Ishikawa (cell line): ENCODE measurements at regions not wholly inside any gene's neighbourhood (a gene's known extent, or its start where the extent isn't known, plus 50 kb on each side); places are given as distances from the start of the nearest gene placed in this dataset.
A peak's percentile ranks its signal among the peaks of the same experiment; 100 is the strongest.

Experiments
- CEBPB ChIP-seq: IDR thresholded peaks from 2 replicates; pipeline ENCODE4 v1.6.1; 2012
- CREB1 ChIP-seq: IDR thresholded peaks from 2 replicates; pipeline ENCODE4 v1.6.1; 2012; ENCODE audit warnings: low read depth
- EGR1 ChIP-seq: IDR thresholded peaks from 2 replicates; pipeline ENCODE4 v1.6.1; 2012
- EP300 ChIP-seq: IDR thresholded peaks from 2 replicates; pipeline ENCODE4 v1.6.1; 2012; ENCODE audit warnings: borderline replicate concordance
- FOXM1 ChIP-seq: IDR thresholded peaks from 2 replicates; pipeline ENCODE4 v1.6.1; 2012; ENCODE audit warnings: low read depth, borderline replicate concordance
- MAX ChIP-seq: IDR thresholded peaks from 2 replicates; pipeline ENCODE4 v1.6.1; 2012
- NFIC ChIP-seq: IDR thresholded peaks from 2 replicates; pipeline ENCODE4 v1.6.1; 2012
- RAD21 ChIP-seq: IDR thresholded peaks from 2 replicates; pipeline ENCODE4 v1.6.1; 2012; ENCODE audit warnings: low read depth
- REST ChIP-seq: IDR thresholded peaks from 2 replicates; pipeline ENCODE4 v1.6.1; 2012; ENCODE audit warnings: low read depth, mild to moderate bottlenecking
- TAF1 ChIP-seq: IDR thresholded peaks from 2 replicates; pipeline ENCODE4 v1.6.1; 2012; ENCODE audit warnings: low read depth, mild to moderate bottlenecking
- TCF12 ChIP-seq: IDR thresholded peaks from 2 replicates; pipeline ENCODE4 v1.6.1; 2012; ENCODE audit warnings: low read depth
- TEAD4 ChIP-seq: IDR thresholded peaks from 2 replicates; pipeline ENCODE4 v1.6.1; 2012
- USF1 ChIP-seq: IDR thresholded peaks from 2 replicates; pipeline ENCODE4 v1.6.1; 2012
- YY1 ChIP-seq: IDR thresholded peaks from 2 replicates; pipeline ENCODE4 v1.6.1; 2012; ENCODE audit warnings: low read depth
- ZBTB7A ChIP-seq: IDR thresholded peaks from 2 replicates; pipeline ENCODE4 v1.6.1; 2012; ENCODE audit warnings: low read depth

GRCh38 chr14:51806026-51807023, 54.1 kb upstream of the GNG2 start:
- TF ChIP-seq CREB1 = no peak
- peak; percentile 33; the same call in 1 of the 2 replicates for TF ChIP-seq REST
- no peak for TF ChIP-seq MAX
- no peak for TF ChIP-seq CEBPB
- TF ChIP-seq NFIC = no peak
- TF ChIP-seq YY1 = no peak

GRCh38 chr14:51807356-51807755, 53.1 kb upstream of the GNG2 start:
- no peak for TF ChIP-seq TCF12
- TF ChIP-seq CEBPB = no peak
- no peak for TF ChIP-seq RAD21
- TF ChIP-seq NFIC = no peak
- TF ChIP-seq YY1 = no peak
- TF ChIP-seq ZBTB7A = no peak
- TF ChIP-seq TEAD4 = no peak
- TF ChIP-seq MAX = no peak
- no peak for TF ChIP-seq CREB1
- TF ChIP-seq EP300 = no peak
- TF ChIP-seq REST = no peak
- TF ChIP-seq USF1 = no peak
- no peak for TF ChIP-seq FOXM1
- no peak for TF ChIP-seq TAF1
- no peak for TF ChIP-seq EGR1
